ENCODE measurements at regions not wholly inside any gene's neighbourhood (a gene's known extent, or its start where the extent isn't known, plus 50 kb on each side); places are given as distances from the start of the nearest gene placed in this dataset.

GRCh38 chr11:57072640-57073039 is 83.9 kb downstream of the OR5AK2 start:
- TF ChIP-seq POLR2A (IDR thresholded peaks at IDR 0.05; ENCODE audit: low read depth) (no peak), CTCF (IDR thresholded peaks at IDR 0.05) (no peak), EP300 (IDR thresholded peaks at IDR 0.05) (no peak), POLR2AphosphoS5 (IDR thresholded peaks at IDR 0.05) (no peak)
